HepG2 (cell line): ENCODE measurements at regions not wholly inside any gene's neighbourhood (a gene's known extent, or its start where the extent isn't known, plus 50 kb on each side); places are given as distances from the start of the nearest gene placed in this dataset.

ENCODE experiments used
- ATAC-seq: fragments of 200-7000 bp; cut with Tn5 transposase; 3 replicates; pipeline ENCODE4 v1.9.1; 2020; ENCODE audit warnings: mild to moderate bottlenecking, moderate library complexity
- BruUV-seq: library from RNA; stranded (reverse); fragments of 400-500 nt; replicated peaks from 2 replicates; lab custom pipeline; 2021; lab: Mats Ljungman, UMichigan
- CTCF ChIA-PET: fragments of 300-600 bp; formaldehyde crosslinking; extraction: SDS; loops from one replicate; lab custom pipeline; 2021; ENCODE audit warnings: low total read pairs, inconsistent platforms, low intra/inter-chr PET ratio; lab: Yijun Ruan, JAX
- POLR2A ChIA-PET: fragments of 350-600 bp; sonication (Branson Sonifier 250); formaldehyde crosslinking; loops from one replicate; lab custom pipeline; 2020; ENCODE audit warnings: antibody characterized with exemption, inconsistent platforms; lab: Yijun Ruan, JAX
- DNase-seq: peaks from one replicate; pipeline ENCODE4 v3.0.0-alpha.2; 2015; ENCODE audit warnings: low spot score
- FAIRE-seq: peaks from 3 replicates; lab custom pipeline; 2011; peaks lifted over from hg19 to GRCh38; lab: Jason Lieb, UNC
- H2AFZ ChIP-seq: one replicate; pipeline ENCODE4 v1.6.1; 2011; ENCODE audit warnings: low read length, inconsistent platforms
- H3K27ac ChIP-seq: fragments of 300-600 bp; 3 replicates; pipeline ENCODE4 v1.8.0; 2011; ENCODE audit warnings: mixed run types, mild to moderate bottlenecking, mixed read lengths, low read length, inconsistent platforms; ENCODE audit not compliant: insufficient read depth; ENCODE audit errors: extremely low read length
- H3K27me3 ChIP-seq, 2 experiments: fragments of 200-600 bp in 1 of 2; 2 replicates in 1 of 2; 3 replicates in 1 of 2; pipeline versions ENCODE4 v1.6.0 to v1.8.0; 2011; ENCODE audit warnings: low read length in 2 of 2, mild to moderate bottlenecking in 2 of 2, moderate library complexity in 2 of 2, inconsistent platforms in 1 of 2; ENCODE audit not compliant: insufficient read depth in 2 of 2, control insufficient read depth in 1 of 2
- H3K36me3 ChIP-seq, 2 experiments: fragments of 200-600 bp in 1 of 2; replicated peaks in 1 of 2; 2 replicates in 1 of 2; 3 replicates in 1 of 2; pipeline versions ENCODE4 v1.5.1 to v1.8.0; 2011; ENCODE audit warnings: low read length in 2 of 2, inconsistent platforms in 1 of 2; ENCODE audit not compliant: insufficient read depth in 2 of 2, control insufficient read depth in 1 of 2
- H3K4me1 ChIP-seq: 2 replicates; pipeline ENCODE4 v1.5.1; 2012; ENCODE audit warnings: low read length, inconsistent platforms; ENCODE audit not compliant: insufficient read depth
- H3K4me2 ChIP-seq: 2 replicates; pipeline ENCODE4 v1.6.0; 2011; ENCODE audit warnings: low read depth, low read length, inconsistent platforms
- H3K4me3 ChIP-seq, 3 experiments: fragments of 200-600 bp in 1 of 3; sonication (generic), shearing (Covaris generic) in 1 of 3; replicated peaks in 1 of 3; 2 replicates each; pipeline ENCODE4 v1.5.1; 2011 to 2016; ENCODE audit warnings: low read length in 3 of 3, inconsistent platforms in 2 of 3, low read depth in 2 of 3, mild to moderate bottlenecking in 2 of 3, control low read depth in 1 of 3, mixed read lengths in 1 of 3; ENCODE audit not compliant: insufficient read depth in 1 of 3
- H3K79me2 ChIP-seq: one replicate; pipeline ENCODE4 v1.6.1; 2011; ENCODE audit warnings: low read length, inconsistent platforms; ENCODE audit not compliant: insufficient read depth
- H3K9ac ChIP-seq: 2 replicates; pipeline ENCODE4 v1.6.0; 2011; ENCODE audit warnings: mild to moderate bottlenecking, low read depth, low read length, inconsistent platforms; ENCODE audit not compliant: insufficient read depth
- H3K9me3 ChIP-seq: 2 replicates; pipeline ENCODE4 v1.5.1; 2012; ENCODE audit warnings: mild to moderate bottlenecking, low read length
- H4K20me1 ChIP-seq: 2 replicates; pipeline ENCODE4 v1.6.0; 2011; ENCODE audit warnings: inconsistent platforms, mild to moderate bottlenecking, low read length, moderate library complexity; ENCODE audit not compliant: insufficient read depth
- CHD4 ChIP-seq: fragments of 200-600 bp; sonication (generic); IDR thresholded peaks from 2 replicates; pipeline ENCODE4 v1.7.0; 2017; ENCODE audit warnings: mild to moderate bottlenecking, low read length, borderline replicate concordance
- EHMT2 ChIP-seq: fragments of 200-600 bp; sonication (generic); IDR thresholded peaks from 2 replicates; pipeline ENCODE4 v1.7.0; 2017; ENCODE audit warnings: antibody characterized with exemption, low read depth, low read length, borderline replicate concordance
- HNF1A ChIP-seq, 2 experiments: sonication (generic) in 1 of 2; formaldehyde crosslinking in 1 of 2; IDR thresholded peaks; 2 replicates each; pipeline versions ENCODE4 v1.4.0 to v1.6.1; 2016 to 2020; ENCODE audit warnings: borderline replicate concordance in 1 of 2, low read depth in 1 of 2, mild to moderate bottlenecking in 1 of 2, missing genetic modification reagents in 1 of 2
- KDM5B ChIP-seq: sonication (generic); formaldehyde crosslinking; IDR thresholded peaks from 2 replicates; pipeline ENCODE4 v1.4.0; 2020; ENCODE audit warnings: missing genetic modification reagents, mild to moderate bottlenecking, borderline replicate concordance
- NFATC3 ChIP-seq: sonication (generic); formaldehyde crosslinking; IDR thresholded peaks from 2 replicates; pipeline ENCODE4 v1.5.1; 2020; ENCODE audit warnings: mild to moderate bottlenecking, missing genetic modification reagents
- REXO4 ChIP-seq: sonication (generic); formaldehyde crosslinking; IDR thresholded peaks from 2 replicates; pipeline ENCODE4 v1.8.0; 2022; ENCODE audit warnings: missing genetic modification reagents, mild to moderate bottlenecking, borderline replicate concordance
- SAFB2 ChIP-seq: sonication (generic); formaldehyde crosslinking; IDR thresholded peaks from 2 replicates; pipeline ENCODE4 v1.5.1; 2020; ENCODE audit warnings: missing genetic modification reagents, low read depth, mild to moderate bottlenecking, borderline replicate concordance
- UBTF ChIP-seq: sonication (generic); formaldehyde crosslinking; IDR thresholded peaks from 2 replicates; pipeline ENCODE4 v1.4.0; 2020; ENCODE audit warnings: mild to moderate bottlenecking, missing genetic modification reagents
- ZBTB20 ChIP-seq: sonication (generic); formaldehyde crosslinking; IDR thresholded peaks from 2 replicates; pipeline ENCODE4 v1.8.1; 2023; ENCODE audit warnings: missing genetic modification reagents, low read depth, mild to moderate bottlenecking, borderline replicate concordance
- ZC3H4 ChIP-seq: sonication (generic); formaldehyde crosslinking; IDR thresholded peaks from 2 replicates; pipeline ENCODE4 v1.4.0; 2020; ENCODE audit warnings: missing genetic modification reagents, borderline replicate concordance
- ZNF263 ChIP-seq: sonication (generic); formaldehyde crosslinking; IDR thresholded peaks from 2 replicates; pipeline ENCODE4 v1.4.0; 2020; ENCODE audit warnings: missing genetic modification reagents
- ZNF383 ChIP-seq: sonication (generic); formaldehyde crosslinking; IDR thresholded peaks from 2 replicates; pipeline ENCODE4 v1.4.0; 2020; ENCODE audit warnings: missing genetic modification reagents, mild to moderate bottlenecking, borderline replicate concordance
- ZNF564 ChIP-seq: sonication (generic); formaldehyde crosslinking; IDR thresholded peaks from 2 replicates; pipeline ENCODE4 v1.8.1; 2023; ENCODE audit warnings: mild to moderate bottlenecking, missing genetic modification reagents
- WGBS: methylation state at CpG from one replicate; pipeline ENCODE4 v1.1.6; 2017; ENCODE audit warnings: low lambda C conversion rate; 5-methylcytosine and 5-hydroxymethylcytosine counted together
- in situ Hi-C: cut with HindIII; loops from 2 replicates; pipeline ENCODE4 v1.10.0; 2017; ENCODE audit warnings: low pct_unique_long_range_greater_than_20kb; ENCODE audit not compliant: extremely low pct_ligation_motif_present
- intact Hi-C: fragments of 100-400 bp; cut with micrococcal nuclease; formaldehyde crosslinking; loops from one replicate; pipeline ENCODE4 v1.10.0; 2022; ENCODE audit not compliant: unreplicated experiment
- TF ChIP-seq, protein P1 (sequence below): sonication (generic); formaldehyde crosslinking; IDR thresholded peaks from 2 replicates; pipeline ENCODE4 v1.8.0; 2022; ENCODE audit warnings: mild to moderate bottlenecking, missing genetic modification reagents, borderline replicate concordance
- TF ChIP-seq, protein P2 (sequence below): sonication (generic); formaldehyde crosslinking; IDR thresholded peaks from 2 replicates; pipeline ENCODE4 v1.4.0; 2020; ENCODE audit warnings: low read depth, mild to moderate bottlenecking, missing genetic modification reagents

DNA sequence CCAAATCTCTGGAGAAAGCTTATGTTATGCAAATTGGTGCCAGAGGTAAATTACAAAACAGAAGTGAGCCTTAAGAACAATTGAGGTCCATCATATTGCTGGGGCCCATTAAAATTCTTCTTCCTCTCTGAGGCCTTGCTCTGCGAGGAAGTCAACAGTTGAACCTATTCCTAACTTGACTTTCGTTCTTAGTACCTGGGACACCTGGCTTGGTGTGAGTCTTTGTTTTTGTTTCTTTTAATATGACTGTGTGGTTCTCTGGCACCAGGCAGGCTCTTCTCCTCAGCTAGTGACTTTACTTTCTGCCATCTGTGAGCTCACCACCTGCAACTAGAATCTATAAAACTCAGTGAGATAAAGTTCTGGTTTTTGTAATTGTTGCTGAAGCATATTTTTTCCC, 120.4 kb downstream of the CBLN1 start:
- no TSS peak for BruUV-seq
- TF ChIP-seq ZC3H4 (no peak), UBTF (CRISPR knock-in tag) (no peak), ZNF383 (no peak), ZNF564 (CRISPR knock-in tag) (no peak), ZNF263 (CRISPR knock-in tag) (no peak), REXO4 (no peak), HNF1A (IDR thresholded peaks at IDR 0.05; ENCODE audit: low read depth) (no peak), HNF1A (CRISPR knock-in tag; IDR thresholded peaks at IDR 0.05; ENCODE audit: borderline replicate concordance) (no peak), CHD4 (no peak), NFATC3 (CRISPR knock-in tag) (no peak), EHMT2 (no peak), ZBTB20 (CRISPR knock-in tag) (no peak), KDM5B (no peak), SAFB2 (CRISPR knock-in tag) (no peak)
- TF ChIP-seq, protein P1, sequence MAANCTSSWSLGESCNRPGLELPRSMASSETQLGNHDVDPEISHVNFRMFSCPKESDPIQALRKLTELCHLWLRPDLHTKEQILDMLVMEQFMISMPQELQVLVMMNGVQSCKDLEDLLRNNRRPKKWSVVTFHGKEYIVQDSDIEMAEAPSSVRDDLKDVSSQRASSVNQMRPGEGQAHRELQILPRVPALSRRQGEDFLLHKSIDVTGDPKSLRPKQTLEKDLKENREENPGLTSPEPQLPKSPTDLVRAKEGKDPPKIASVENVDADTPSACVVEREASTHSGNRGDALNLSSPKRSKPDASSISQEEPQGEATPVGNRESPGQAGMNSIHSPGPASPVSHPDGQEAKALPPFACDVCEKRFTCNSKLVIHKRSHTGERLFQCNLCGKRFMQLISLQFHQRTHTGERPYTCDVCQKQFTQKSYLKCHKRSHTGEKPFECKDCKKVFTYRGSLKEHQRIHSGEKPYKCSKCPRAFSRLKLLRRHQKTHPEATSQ (CRISPR knock-in tag) = no peak
- TF ChIP-seq, protein P2, sequence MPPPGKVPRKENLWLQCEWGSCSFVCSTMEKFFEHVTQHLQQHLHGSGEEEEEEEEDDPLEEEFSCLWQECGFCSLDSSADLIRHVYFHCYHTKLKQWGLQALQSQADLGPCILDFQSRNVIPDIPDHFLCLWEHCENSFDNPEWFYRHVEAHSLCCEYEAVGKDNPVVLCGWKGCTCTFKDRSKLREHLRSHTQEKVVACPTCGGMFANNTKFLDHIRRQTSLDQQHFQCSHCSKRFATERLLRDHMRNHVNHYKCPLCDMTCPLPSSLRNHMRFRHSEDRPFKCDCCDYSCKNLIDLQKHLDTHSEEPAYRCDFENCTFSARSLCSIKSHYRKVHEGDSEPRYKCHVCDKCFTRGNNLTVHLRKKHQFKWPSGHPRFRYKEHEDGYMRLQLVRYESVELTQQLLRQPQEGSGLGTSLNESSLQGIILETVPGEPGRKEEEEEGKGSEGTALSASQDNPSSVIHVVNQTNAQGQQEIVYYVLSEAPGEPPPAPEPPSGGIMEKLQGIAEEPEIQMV (CRISPR knock-in tag) = no peak
- Histone ChIP-seq H3K4me2 (no peak overlapping the region), H3K9me3 (no peaks in the 10 kb centered on the region), H3K4me3 (no peak overlapping the region), H3K79me2 (no peaks in the 10 kb centered on the region), H3K4me1 (no peaks in the 10 kb centered on the region), H3K27me3 (no peaks in the 10 kb centered on the region), H2AFZ (no peak overlapping the region), H3K9ac (no peak overlapping the region), H4K20me1 (no peaks in the 10 kb centered on the region), H3K36me3 (no peaks in the 10 kb centered on the region), H3K27ac (no peak overlapping the region)
- POLR2A ChIA-PET = no interaction called here
- WGBS = 0% methylated on average over 2 of the region's 2 CpGs
- in situ Hi-C loops (no loop called here), intact Hi-C loops (no loop called here)
- CTCF ChIA-PET = no interaction called here
- DNase-seq = no peak
- FAIRE-seq = no peak
- no peak for ATAC-seq
